Adrenal gland (tissue), 9 donors: ENCODE measurements at regions not wholly inside any gene's neighbourhood (a gene's known extent, or its start where the extent isn't known, plus 50 kb on each side); places are given as distances from the start of the nearest gene placed in this dataset.

ENCODE experiments used
- DNase-seq, 7 donors: peaks; one replicate each; pipeline ENCODE4 v3.0.0-alpha.2; 2019 to 2020
- H3K27ac ChIP-seq, 5 donors: fragments of 200-600 bp; sonication (generic) in 4 of 5; 1 replicate in 3 of 5; 2 replicates in 2 of 5; pipeline versions ENCODE4 v1.5.1 to v1.8.0; 2016 to 2020; ENCODE audit warnings: mild to moderate bottlenecking in 1 of 5
- H3K27me3 ChIP-seq: fragments of 200-600 bp; 2 replicates; pipeline ENCODE4 v1.8.0; 2021
- H3K36me3 ChIP-seq, 2 donors: fragments of 200-600 bp; replicated peaks in 1 of 2; 1 replicate in 1 of 2; 2 replicates in 1 of 2; pipeline versions ENCODE4 v1.5.1 to v1.8.0; 2018 to 2022
- H3K4me1 ChIP-seq, 2 donors: fragments of 200-600 bp; replicated peaks in 1 of 2; 1 replicate in 1 of 2; 2 replicates in 1 of 2; pipeline versions ENCODE4 v1.5.1 to v1.8.0; 2018 to 2021
- H3K4me3 ChIP-seq, 4 donors: fragments of 200-600 bp; sonication (generic) in 3 of 4; one replicate each; pipeline ENCODE4 v1.5.1; 2016 to 2018
- H3K9me3 ChIP-seq, 3 donors: fragments of 200-600 bp; sonication (generic) in 1 of 3; replicated peaks in 1 of 3; 1 replicate in 2 of 3; 2 replicates in 1 of 3; pipeline versions ENCODE4 v1.5.1 to v1.8.0; 2016 to 2021
- POLR2A ChIP-seq, 2 donors: fragments of 450-650 bp; IDR thresholded peaks; one replicate each; pipeline ENCODE4 v1.6.1; 2017; ENCODE audit warnings: antibody characterized with exemption in 2 of 2, mild to moderate bottlenecking in 2 of 2, moderate library complexity in 1 of 2
- WGBS, 4 donors: extraction: QIAGEN DNeasy Blood & Tissue Kit in 2 of 4; methylation state at CpG; one replicate each; pipeline versions ENCODE4 v1.1.5 to v1.1.7; 2013 to 2017; 5-methylcytosine and 5-hydroxymethylcytosine counted together
- intact Hi-C, 2 donors: fragments of 100-400 bp; cut with DNase I; formaldehyde crosslinking; loops; one replicate each; pipeline versions ENCODE4 v1.14.1 to v1.15.0; 2022 to 2023
- TF ChIP-seq, protein P1 (sequence below), 6 experiments: fragments of 450-650 bp in 4 of 6; fragments of 200-600 bp in 2 of 6; sonication (generic) in 1 of 6; IDR thresholded peaks; 1 replicate in 5 of 6; 2 replicates in 1 of 6; pipeline versions ENCODE4 v1.5.1 to v1.8.0; 2016 to 2021; ENCODE audit warnings: antibody characterized with exemption in 6 of 6, mild to moderate bottlenecking in 2 of 6, moderate library complexity in 1 of 6
- donor health status: healthy with polysubstance abuse.
- donor health status: Bipolar disorder and iron deficiency.
- donor health status: DM: yes; HTN: yes; CAD: no.
- donor health status: DM: no; HTN: no; CAD: no.
- donor health status: DM: no; HTN: no; CAD: no.

DNA sequence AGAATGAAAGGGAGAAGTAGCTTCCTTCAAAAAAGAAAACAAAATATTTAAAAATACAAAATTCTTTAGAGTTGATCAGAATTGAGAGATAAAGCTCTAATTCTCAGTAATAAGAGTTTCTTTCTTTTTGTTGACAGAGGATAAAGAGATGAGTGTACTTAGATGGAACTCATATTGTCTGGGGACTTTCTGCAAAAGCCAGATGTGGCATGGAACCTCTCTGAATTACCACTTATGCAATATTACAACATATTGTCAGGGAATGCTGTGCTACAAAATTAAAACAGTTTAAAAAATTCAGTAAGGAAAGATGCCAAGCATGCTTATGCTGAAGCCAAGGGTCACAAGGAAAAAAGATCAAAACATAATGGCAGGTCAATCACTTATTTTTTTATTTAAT is 386.6 kb upstream of the LRATD1 start:
- TF ChIP-seq, protein P1, sequence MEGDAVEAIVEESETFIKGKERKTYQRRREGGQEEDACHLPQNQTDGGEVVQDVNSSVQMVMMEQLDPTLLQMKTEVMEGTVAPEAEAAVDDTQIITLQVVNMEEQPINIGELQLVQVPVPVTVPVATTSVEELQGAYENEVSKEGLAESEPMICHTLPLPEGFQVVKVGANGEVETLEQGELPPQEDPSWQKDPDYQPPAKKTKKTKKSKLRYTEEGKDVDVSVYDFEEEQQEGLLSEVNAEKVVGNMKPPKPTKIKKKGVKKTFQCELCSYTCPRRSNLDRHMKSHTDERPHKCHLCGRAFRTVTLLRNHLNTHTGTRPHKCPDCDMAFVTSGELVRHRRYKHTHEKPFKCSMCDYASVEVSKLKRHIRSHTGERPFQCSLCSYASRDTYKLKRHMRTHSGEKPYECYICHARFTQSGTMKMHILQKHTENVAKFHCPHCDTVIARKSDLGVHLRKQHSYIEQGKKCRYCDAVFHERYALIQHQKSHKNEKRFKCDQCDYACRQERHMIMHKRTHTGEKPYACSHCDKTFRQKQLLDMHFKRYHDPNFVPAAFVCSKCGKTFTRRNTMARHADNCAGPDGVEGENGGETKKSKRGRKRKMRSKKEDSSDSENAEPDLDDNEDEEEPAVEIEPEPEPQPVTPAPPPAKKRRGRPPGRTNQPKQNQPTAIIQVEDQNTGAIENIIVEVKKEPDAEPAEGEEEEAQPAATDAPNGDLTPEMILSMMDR (IDR thresholded peaks at IDR 0.05) = no peak
- TF ChIP-seq POLR2A (IDR thresholded peaks at IDR 0.05) = no peak
- intact Hi-C loops = no loop called here
- Histone ChIP-seq H3K4me3 (no peak overlapping the region), H3K4me1 (no peaks in the 10 kb centered on the region), H3K27ac (no peak overlapping the region), H3K36me3 (no peaks in the 10 kb centered on the region), H3K27me3 (no peaks in the 10 kb centered on the region), H3K9me3 (no peaks in the 10 kb centered on the region)
- DNase-seq = no peak

DNA sequence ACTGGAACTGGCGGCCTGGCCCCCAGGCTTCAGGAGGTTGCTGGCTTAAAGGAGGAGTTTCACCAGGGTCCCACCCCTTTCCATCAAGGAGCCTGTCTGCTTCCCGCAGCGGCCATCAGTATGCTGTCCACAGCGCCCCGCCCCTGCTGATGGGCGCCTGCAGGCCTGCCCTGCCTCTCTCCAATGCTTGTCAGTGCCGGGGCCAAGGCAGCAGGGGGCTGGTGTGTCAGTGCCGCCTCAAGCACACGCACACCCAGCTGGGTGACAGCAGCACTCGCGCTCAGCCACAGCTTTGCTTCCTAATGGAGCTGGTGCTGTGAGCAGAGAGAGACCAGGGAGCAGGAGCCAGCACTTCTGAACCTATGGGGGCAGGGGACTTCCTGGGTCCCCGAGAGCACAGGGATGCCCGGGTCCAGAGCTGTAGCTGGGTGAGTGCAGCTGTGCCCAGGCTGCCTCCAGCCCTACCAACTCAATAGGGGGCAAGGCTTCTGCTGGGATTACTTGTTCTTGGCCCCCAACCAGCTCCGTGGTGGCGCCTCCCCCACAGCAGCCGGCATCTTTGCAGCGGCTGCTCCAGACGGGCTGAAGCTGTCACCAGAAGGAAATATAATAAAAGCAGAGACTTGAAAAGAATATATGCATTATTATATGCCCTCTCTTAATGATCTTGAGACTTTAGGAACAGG is 377.2 kb upstream of the LRATD1 start:
- DNase-seq = no peak
- H3K4me3 ChIP-seq = no peak overlapping the region
- H3K36me3 ChIP-seq = no peaks in the 10 kb centered on the region
- TF ChIP-seq POLR2A (IDR thresholded peaks at IDR 0.05) = no peak
- TF ChIP-seq, protein P1 (IDR thresholded peaks at IDR 0.05) = no peak
- H3K27me3 ChIP-seq = no peaks in the 10 kb centered on the region
- H3K4me1 ChIP-seq = no peaks in the 10 kb centered on the region
- intact Hi-C loops = no loop called here
- 92 to 95% (median 93%) methylated on average over 11 to 18 of the region's 18 CpGs for WGBS, 4 donors
- H3K27ac ChIP-seq = no peak overlapping the region
- H3K9me3 ChIP-seq = no peaks in the 10 kb centered on the region

DNA sequence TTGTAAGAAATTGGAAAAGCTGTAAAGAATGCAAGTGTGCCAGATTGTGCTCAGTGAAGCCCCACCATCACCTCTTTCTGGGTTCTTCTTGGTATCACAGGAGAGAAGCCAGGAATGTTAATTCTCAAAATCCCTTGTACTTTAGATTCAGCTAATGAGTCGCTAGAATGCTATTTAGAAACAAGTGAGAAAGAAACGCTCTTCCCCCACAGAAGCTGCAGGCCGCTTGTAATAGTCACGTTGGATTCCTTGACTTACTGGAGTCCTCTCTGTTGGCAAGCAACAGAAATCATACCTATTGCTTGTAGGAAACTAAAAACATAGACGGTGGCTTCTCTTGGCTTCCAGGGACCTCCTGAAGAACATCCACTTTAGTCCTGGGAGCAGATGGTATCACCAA is 375.6 kb upstream of the LRATD1 start:
- 79 to 92% (median 83%) methylated on average over 5 of the region's 5 CpGs for WGBS, 4 donors
- no peak overlapping the region for H3K27ac ChIP-seq
- H3K36me3 ChIP-seq = no peaks in the 10 kb centered on the region
- intact Hi-C loops = no loop called here
- no peaks in the 10 kb centered on the region for H3K4me1 ChIP-seq
- no peak overlapping the region for H3K4me3 ChIP-seq
- TF ChIP-seq, protein P1 (IDR thresholded peaks at IDR 0.05) = no peak
- no peak for TF ChIP-seq POLR2A (IDR thresholded peaks at IDR 0.05)
- DNase-seq = no peak
- H3K9me3 ChIP-seq = no peaks in the 10 kb centered on the region
- no peaks in the 10 kb centered on the region for H3K27me3 ChIP-seq

DNA sequence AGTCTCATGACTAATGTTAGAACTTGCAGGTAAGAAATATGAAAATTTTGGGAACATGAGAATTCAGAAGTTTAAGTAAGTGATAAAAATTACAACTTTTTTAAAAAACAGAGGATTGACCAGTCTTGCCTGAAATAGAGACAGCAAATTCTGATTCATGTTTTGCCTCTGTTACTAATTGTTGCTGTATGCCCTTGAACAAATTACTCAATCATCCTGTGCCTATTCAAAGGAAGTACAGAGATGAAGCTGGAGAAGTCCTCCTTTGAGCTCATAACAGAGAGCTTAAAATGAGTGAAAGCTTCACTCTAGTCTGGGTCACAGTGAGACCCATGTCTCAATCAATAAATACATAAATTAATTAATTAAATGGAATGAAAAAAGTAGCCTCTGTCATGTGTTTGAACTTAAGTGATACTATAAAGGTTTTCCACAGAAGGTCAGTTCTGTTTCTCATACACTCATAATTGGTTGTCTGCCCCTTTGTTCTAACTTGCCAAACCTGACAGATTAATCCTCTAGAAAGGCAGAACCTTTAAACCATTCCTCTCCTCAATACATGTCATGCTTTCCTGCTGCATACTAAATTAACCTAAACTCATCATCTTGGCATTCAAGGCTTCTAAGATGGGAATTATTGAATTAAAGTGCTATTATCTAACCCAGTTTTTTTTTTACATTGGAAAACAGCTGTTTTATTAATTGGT is 374.6 kb upstream of the LRATD1 start:
- Histone ChIP-seq H3K27me3 (no peaks in the 10 kb centered on the region), H3K4me3 (no peak overlapping the region), H3K27ac (no peak overlapping the region), H3K9me3 (no peaks in the 10 kb centered on the region), H3K36me3 (no peaks in the 10 kb centered on the region), H3K4me1 (no peaks in the 10 kb centered on the region)
- intact Hi-C loops = no loop called here
- TF ChIP-seq, protein P1 (IDR thresholded peaks at IDR 0.05) = no peak
- TF ChIP-seq POLR2A (IDR thresholded peaks at IDR 0.05) = no peak
- no peak for DNase-seq
